Neuronal stem cell (in vitro differentiated cells): ENCODE measurements at regions not wholly inside any gene's neighbourhood (a gene's known extent, or its start where the extent isn't known, plus 50 kb on each side); places are given as distances from the start of the nearest gene placed in this dataset.

Source experiments
- DNase-seq: peaks from one replicate; pipeline ENCODE4 v3.0.0-alpha.2; 2013; ENCODE audit warnings: low spot score
- H2AFZ ChIP-seq: one replicate; pipeline ENCODE4 v1.6.1; 2013; ENCODE audit warnings: mild to moderate bottlenecking, low read length, inconsistent platforms
- H2AK5ac ChIP-seq: 2 replicates; pipeline ENCODE4 v1.6.1; 2013; ENCODE audit warnings: low read depth, mild to moderate bottlenecking, inconsistent platforms, low read length, moderate library complexity, mixed read lengths
- H2BK120ac ChIP-seq: 2 replicates; pipeline ENCODE4 v1.6.1; 2013; ENCODE audit warnings: low read depth, mild to moderate bottlenecking, inconsistent platforms, low read length, moderate library complexity, mixed read lengths
- H2BK12ac ChIP-seq: one replicate; pipeline ENCODE4 v1.6.1; 2013; ENCODE audit warnings: low read length, inconsistent platforms
- H2BK15ac ChIP-seq: 2 replicates; pipeline ENCODE4 v1.6.1; 2013; ENCODE audit warnings: mild to moderate bottlenecking, low read length, inconsistent platforms, mixed read lengths
- H2BK5ac ChIP-seq: one replicate; pipeline ENCODE4 v1.6.1; 2013; ENCODE audit warnings: inconsistent platforms, mild to moderate bottlenecking, low read length, moderate library complexity
- H3K14ac ChIP-seq: one replicate; pipeline ENCODE4 v1.6.1; 2013; ENCODE audit warnings: low read length, inconsistent platforms
- H3K18ac ChIP-seq: 2 replicates; pipeline ENCODE4 v1.6.1; 2013; ENCODE audit warnings: low read length, inconsistent platforms
- H3K23ac ChIP-seq: 2 replicates; pipeline ENCODE4 v1.6.1; 2013; ENCODE audit warnings: low read depth, mild to moderate bottlenecking, mixed read lengths, low read length, inconsistent platforms; ENCODE audit not compliant: poor library complexity
- H3K27ac ChIP-seq: replicated peaks from 3 replicates; pipeline ENCODE4 v1.5.1; 2013; ENCODE audit warnings: low read length, inconsistent platforms
- H3K27me3 ChIP-seq, 3 experiments: 2 replicates each; pipeline ENCODE4 v1.6.1; 2013; ENCODE audit warnings: low read length in 3 of 3, mild to moderate bottlenecking in 2 of 3, inconsistent platforms in 1 of 3, low read depth in 1 of 3, mixed read lengths in 1 of 3, moderate library complexity in 1 of 3; ENCODE audit not compliant: control insufficient read depth in 3 of 3, insufficient read depth in 3 of 3
- H3K36me3 ChIP-seq, 2 donors: replicated peaks in 1 of 2; 2 replicates each; pipeline ENCODE4 v1.6.1; 2013; ENCODE audit warnings: low read length in 2 of 2; ENCODE audit not compliant: control insufficient read depth in 2 of 2, insufficient read depth in 2 of 2
- H3K4ac ChIP-seq: 2 replicates; pipeline ENCODE4 v1.6.1; 2013; ENCODE audit warnings: inconsistent platforms, mild to moderate bottlenecking, low read length, moderate library complexity
- H3K4me1 ChIP-seq, 2 donors: 1 replicate in 1 of 2; 2 replicates in 1 of 2; pipeline ENCODE4 v1.6.1; 2013; ENCODE audit warnings: low read length in 2 of 2, low read depth in 1 of 2; ENCODE audit not compliant: control insufficient read depth in 2 of 2, insufficient read depth in 1 of 2
- H3K4me2 ChIP-seq: one replicate; pipeline ENCODE4 v1.6.1; 2013; ENCODE audit warnings: mild to moderate bottlenecking, low read length, inconsistent platforms; ENCODE audit not compliant: insufficient read depth, poor library complexity, severe bottlenecking
- H3K4me3 ChIP-seq, 2 donors: 2 replicates each; pipeline ENCODE4 v1.5.1; 2013; ENCODE audit warnings: low read length in 2 of 2, mild to moderate bottlenecking in 2 of 2, inconsistent platforms in 1 of 2, moderate library complexity in 1 of 2
- H3K79me1 ChIP-seq: one replicate; pipeline ENCODE4 v1.6.1; 2013; ENCODE audit warnings: low read depth, mild to moderate bottlenecking, inconsistent platforms, low read length, moderate library complexity
- H3K9ac ChIP-seq: one replicate; pipeline ENCODE4 v1.6.1; 2013; ENCODE audit warnings: mild to moderate bottlenecking, low read depth, low read length, inconsistent platforms; ENCODE audit not compliant: poor library complexity
- H3K9me3 ChIP-seq, 2 donors: replicated peaks in 1 of 2; 2 replicates each; pipeline versions ENCODE3 to v1.6.1; 2013; ENCODE audit warnings: low read length in 2 of 2, mild to moderate bottlenecking in 2 of 2, inconsistent platforms in 1 of 2, low read depth in 1 of 2, mixed read lengths in 1 of 2, moderate library complexity in 1 of 2; ENCODE audit not compliant: control insufficient read depth in 2 of 2, insufficient read depth in 1 of 2
- H4K8ac ChIP-seq: one replicate; pipeline ENCODE4 v1.6.1; 2013; ENCODE audit warnings: low read depth, mild to moderate bottlenecking, inconsistent platforms, low read length, moderate library complexity
- H4K91ac ChIP-seq: one replicate; pipeline ENCODE4 v1.6.1; 2013; ENCODE audit warnings: low read length, low read depth, mild to moderate bottlenecking, inconsistent platforms; ENCODE audit not compliant: poor library complexity
- WGBS, 2 donors: extraction: QIAGEN DNeasy Blood & Tissue Kit; methylation state at CpG; one replicate each; pipeline ENCODE4 v1.1.7; 2013; ENCODE audit warnings: missing lambda C conversion rate in 2 of 2, mixed read lengths in 1 of 2; ENCODE audit not compliant: insufficient read length in 2 of 2, insufficient replicate concordance in 1 of 2; ENCODE audit errors: extremely low coverage in 2 of 2; 5-methylcytosine and 5-hydroxymethylcytosine counted together

DNA sequence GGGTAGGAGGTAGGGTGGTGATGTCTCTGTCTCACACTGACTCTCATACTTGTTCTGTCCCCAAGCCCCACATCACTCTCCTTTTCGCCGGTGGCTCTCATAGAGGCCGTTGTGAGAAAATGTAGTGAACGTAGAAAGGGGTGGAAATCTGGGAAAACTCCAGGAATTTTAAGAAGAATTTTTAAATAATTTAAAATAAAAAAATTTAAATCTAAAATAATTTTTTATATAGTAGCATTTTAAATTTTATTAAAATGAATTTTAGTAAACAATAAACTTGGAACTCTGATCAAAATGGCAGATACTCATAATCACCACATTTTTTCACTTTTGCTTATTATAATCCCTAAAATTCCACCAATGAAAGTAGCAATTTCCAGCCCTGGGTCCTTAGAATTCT lies 473.6 kb upstream of the ZFHX3 start:
- H2BK15ac ChIP-seq: no peak overlapping the region
- H3K4me1 ChIP-seq: peaks cover 0 to 2% of the 10 kb centered on the region in 2 donors
- WGBS, 2 donors: no CpG with 5 or more reads among the region's 4 CpGs
- H2AFZ ChIP-seq: no peak overlapping the region
- H4K8ac ChIP-seq: no peak overlapping the region
- H3K23ac ChIP-seq: no peak overlapping the region
- H2BK12ac ChIP-seq: no peak overlapping the region
- H3K36me3 ChIP-seq: no peaks in the 10 kb centered on the region
- no peak overlapping the region for H3K14ac ChIP-seq
- H3K9ac ChIP-seq: no peak overlapping the region
- no peak overlapping the region for H3K27ac ChIP-seq
- H2BK120ac ChIP-seq: no peak overlapping the region
- no peak overlapping the region for H3K4me2 ChIP-seq
- H4K91ac ChIP-seq: no peak overlapping the region
- no peak overlapping the region for H2BK5ac ChIP-seq
- H3K18ac ChIP-seq: no peak overlapping the region
- no peak overlapping the region for H3K4me3 ChIP-seq
- H3K9me3 ChIP-seq: no peaks in the 10 kb centered on the region
- no peak overlapping the region for H3K4ac ChIP-seq
- no peak overlapping the region for H2AK5ac ChIP-seq
- no peaks in the 10 kb centered on the region for H3K27me3 ChIP-seq
- H3K79me1 ChIP-seq: no peaks in the 10 kb centered on the region
- no peak for DNase-seq

- Histone ChIP-seq H3K23ac (no peak overlapping the region), H2BK5ac (no peak overlapping the region), H4K91ac (no peak overlapping the region), H2AK5ac (no peak overlapping the region), H3K18ac (no peak overlapping the region), H3K14ac (no peak overlapping the region), H3K4me1 (peaks cover 2% of the 10 kb centered on the region in 2 donors), H3K27me3 (no peaks in the 10 kb centered on the region), H3K27ac (no peak overlapping the region), H2BK15ac (no peak overlapping the region), H2BK12ac (no peak overlapping the region), H3K9me3 (no peaks in the 10 kb centered on the region), H2BK120ac (no peak overlapping the region), H2AFZ (no peak overlapping the region), H4K8ac (no peak overlapping the region), H3K9ac (no peak overlapping the region), H3K4me3 (no peak overlapping the region), H3K4ac (no peak overlapping the region), H3K4me2 (no peak overlapping the region), H3K79me1 (no peaks in the 10 kb centered on the region), H3K36me3 (no peaks in the 10 kb centered on the region)
- WGBS, 2 donors: no CpG with 5 or more reads among the region's 4 CpGs
- DNase-seq: no peak
Measured at GRCh38 chr16:73515616-73516015, 467.7 kb upstream of the ZFHX3 start.

DNA sequence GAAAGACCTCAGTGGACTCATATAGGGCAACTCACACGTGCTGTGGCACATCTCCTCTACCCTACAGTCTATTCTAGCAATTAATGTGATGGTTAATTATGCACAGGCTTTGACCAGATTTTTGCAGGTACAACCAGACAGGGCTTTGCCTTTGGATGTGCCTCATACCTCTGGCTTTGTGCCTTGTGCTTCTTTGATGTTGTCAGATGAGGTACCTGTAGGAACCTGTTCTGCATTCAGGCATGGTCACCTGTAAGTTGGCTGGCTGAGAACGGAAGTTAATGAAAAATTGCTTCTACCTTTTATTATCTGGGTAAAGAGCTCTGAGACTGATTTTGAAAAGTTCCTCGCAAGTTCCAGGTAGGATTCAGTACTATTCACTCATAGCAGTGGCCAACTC lies 462.9 kb upstream of the ZFHX3 start:
- H3K4ac ChIP-seq: no peak overlapping the region
- H3K27ac ChIP-seq: no peak overlapping the region
- H3K79me1 ChIP-seq: no peaks in the 10 kb centered on the region
- no peaks in the 10 kb centered on the region for H3K27me3 ChIP-seq
- no peak overlapping the region for H3K4me2 ChIP-seq
- H2AFZ ChIP-seq: no peak overlapping the region
- no peak overlapping the region for H3K4me3 ChIP-seq
- no peak overlapping the region for H2BK120ac ChIP-seq
- no peak overlapping the region for H3K14ac ChIP-seq
- H3K9me3 ChIP-seq: no peaks in the 10 kb centered on the region
- H3K18ac ChIP-seq: no peak overlapping the region
- DNase-seq: no peak
- peaks cover 0 to 2% of the 10 kb centered on the region in 2 donors for H3K4me1 ChIP-seq
- no peak overlapping the region for H2BK5ac ChIP-seq
- no peak overlapping the region for H3K9ac ChIP-seq
- H4K8ac ChIP-seq: no peak overlapping the region
- no peak overlapping the region for H2BK15ac ChIP-seq
- no peak overlapping the region for H4K91ac ChIP-seq
- no CpG with 5 or more reads among the region's 3 CpGs for whole genome bisulfite sequencing, 2 donors
- H3K23ac ChIP-seq: no peak overlapping the region
- H2AK5ac ChIP-seq: no peak overlapping the region
- H2BK12ac ChIP-seq: no peak overlapping the region
- no peaks in the 10 kb centered on the region for H3K36me3 ChIP-seq

GRCh38 chr16:73506568-73507056 lies 458.7 kb upstream of the ZFHX3 start:
- Histone ChIP-seq H2BK15ac (no peak overlapping the region), H2AFZ (no peak overlapping the region), H3K4ac (no peak overlapping the region), H2AK5ac (no peak overlapping the region), H4K8ac (no peak overlapping the region), H3K4me1 (no peaks in the 10 kb centered on the region), H3K14ac (no peak overlapping the region), H3K36me3 (no peaks in the 10 kb centered on the region), H2BK5ac (no peak overlapping the region), H3K18ac (no peak overlapping the region), H3K79me1 (no peaks in the 10 kb centered on the region), H3K4me3 (no peak overlapping the region), H4K91ac (no peak overlapping the region), H3K9ac (no peak overlapping the region), H3K27me3 (no peaks in the 10 kb centered on the region), H3K9me3 (no peaks in the 10 kb centered on the region), H3K27ac (no peak overlapping the region), H3K23ac (no peak overlapping the region), H2BK120ac (no peak overlapping the region), H2BK12ac (no peak overlapping the region), H3K4me2 (no peak overlapping the region)
- WGBS, 2 donors: no CpG with 5 or more reads among the region's 13 CpGs
- no peak for DNase-seq
